GM12864 (cell line): ENCODE measurements at regions not wholly inside any gene's neighbourhood (a gene's known extent, or its start where the extent isn't known, plus 50 kb on each side); places are given as distances from the start of the nearest gene placed in this dataset.

Experiments
- DNase-seq: peaks from one replicate; pipeline ENCODE4 v3.0.0-alpha.2; 2011; ENCODE audit warnings: low read depth
- H3K4me3 ChIP-seq: 2 replicates; pipeline ENCODE4 v1.5.1; 2011; ENCODE audit warnings: mild to moderate bottlenecking, low read depth, low read length, control low read depth
- CTCF ChIP-seq: IDR thresholded peaks from 2 replicates; pipeline ENCODE4 v1.5.1; 2011; ENCODE audit warnings: low read depth, mild to moderate bottlenecking, moderate library complexity, low read length, control low read depth, inconsistent platforms; ENCODE audit errors: missing control alignments

GRCh38 chr4:106473515-106473914, 104.9 kb upstream of the GIMD1 start:
- H3K4me3 ChIP-seq: no peak overlapping the region
- TF ChIP-seq CTCF: no peak
- no peak for DNase-seq

- no peak for TF ChIP-seq CTCF
- no peak for DNase-seq
Measured at GRCh38 chr4:106471151-106471550, 102.6 kb upstream of the GIMD1 start.

GRCh38 chr4:106463622-106464021, 95.0 kb upstream of the GIMD1 start:
- DNase-seq: no peak
- no peak overlapping the region for H3K4me3 ChIP-seq
- no peak for TF ChIP-seq CTCF

More at GRCh38 chr4:106471151-106471550, 102.6 kb upstream of the GIMD1 start:
- no peak overlapping the region for H3K4me3 ChIP-seq

GRCh38 chr4:106454581-106454980, 86.0 kb upstream of the GIMD1 start:
- H3K4me3 ChIP-seq: no peak overlapping the region
- no peak for DNase-seq
- TF ChIP-seq CTCF: no peak

GRCh38 chr4:106454021-106454420, 85.4 kb upstream of the GIMD1 start:
- no peak for DNase-seq
- no peak for TF ChIP-seq CTCF
- H3K4me3 ChIP-seq: no peak overlapping the region

- no peak for TF ChIP-seq CTCF
- no peak for DNase-seq
- no peak overlapping the region for H3K4me3 ChIP-seq
Measured at GRCh38 chr4:106451091-106451490, 82.5 kb upstream of the GIMD1 start.

- no peak overlapping the region for H3K4me3 ChIP-seq
- no peak for TF ChIP-seq CTCF
- DNase-seq: no peak
Measured at GRCh38 chr4:106450249-106450648, 81.7 kb upstream of the GIMD1 start.
